ENCODE measurements at regions not wholly inside any gene's neighbourhood (a gene's known extent, or its start where the extent isn't known, plus 50 kb on each side); places are given as distances from the start of the nearest gene placed in this dataset.

GRCh38 chr22:42330170-42330569, 59.7 kb upstream of the TCF20 start:
- H3K9me3 ChIP-seq (ENCODE audit: control insufficient read depth in 2 of 2, low read length in 2 of 2), result no peaks in the 10 kb centered on the region
- Mint-ChIP-seq H3K4me1 (peaks cover 0 to 25% (median 5%) of the 10 kb centered on the region in 4 donors), H3K27me3 (no peaks in the 10 kb centered on the region), H3K4me3 (no peak overlapping the region), H3K27ac (no peak overlapping the region), H3K9me3 (no peaks in the 10 kb centered on the region), H3K36me3 (no peaks in the 10 kb centered on the region)
- peaks cover 8% of the 10 kb centered on the region for H3K4me1 ChIP-seq (ENCODE audit: control insufficient read depth, insufficient read depth, low read length, poor library complexity, severe bottlenecking)
- H3K36me3 ChIP-seq (ENCODE audit: control insufficient read depth, insufficient read depth, low read length), result no peaks in the 10 kb centered on the region
- H3K27ac ChIP-seq (ENCODE audit: insufficient read depth, low read length, poor library complexity, severe bottlenecking), result no peak overlapping the region
- DNase-seq (no peak), ATAC-seq (ENCODE audit: low read depth in 2 of 2) (no peak)
- no peak overlapping the region for H3K4me3 ChIP-seq (ENCODE audit: low read depth, low read length)
- H3K27me3 ChIP-seq (ENCODE audit: control insufficient read depth, insufficient read depth, low read length), result no peaks in the 10 kb centered on the region

GRCh38 chr22:42329504-42329903, 59.1 kb upstream of the TCF20 start:
- Mint-ChIP-seq H3K4me1 (peaks cover 3 to 32% (median 6%) of the 10 kb centered on the region in 4 donors), H3K36me3 (no peaks in the 10 kb centered on the region), H3K27me3 (no peaks in the 10 kb centered on the region), H3K27ac (no peak overlapping the region), H3K9me3 (no peaks in the 10 kb centered on the region), H3K4me3 (no peak overlapping the region)
- Histone ChIP-seq H3K27me3 (ENCODE audit: control insufficient read depth, insufficient read depth, low read length) (no peaks in the 10 kb centered on the region), H3K36me3 (ENCODE audit: control insufficient read depth, insufficient read depth, low read length) (no peaks in the 10 kb centered on the region), H3K4me3 (ENCODE audit: low read depth, low read length) (no peak overlapping the region), H3K4me1 (ENCODE audit: control insufficient read depth, insufficient read depth, low read length, poor library complexity, severe bottlenecking) (peaks cover 15% of the 10 kb centered on the region), H3K9me3 (ENCODE audit: control insufficient read depth in 2 of 2, low read length in 2 of 2) (no peaks in the 10 kb centered on the region), H3K27ac (ENCODE audit: insufficient read depth, low read length, poor library complexity, severe bottlenecking) (no peak overlapping the region)
- ATAC-seq (ENCODE audit: low read depth in 2 of 2) (no peak), DNase-seq (no peak)

GRCh38 chr22:42328784-42329145, 58.3 kb upstream of the TCF20 start:
- H3K4me3 ChIP-seq (ENCODE audit: low read depth, low read length), result no peak overlapping the region
- no peaks in the 10 kb centered on the region for H3K9me3 ChIP-seq (ENCODE audit: control insufficient read depth in 2 of 2, low read length in 2 of 2)
- no peak overlapping the region for H3K27ac ChIP-seq (ENCODE audit: insufficient read depth, low read length, poor library complexity, severe bottlenecking)
- peaks cover 15% of the 10 kb centered on the region for H3K4me1 ChIP-seq (ENCODE audit: control insufficient read depth, insufficient read depth, low read length, poor library complexity, severe bottlenecking)
- Mint-ChIP-seq H3K27ac (peak overlapping the region in 1 of 3 donors; percentile 62), H3K27me3 (no peaks in the 10 kb centered on the region), H3K9me3 (no peaks in the 10 kb centered on the region), H3K4me3 (no peak overlapping the region), H3K4me1 (peaks cover 5 to 37% (median 6%) of the 10 kb centered on the region in 4 donors), H3K36me3 (no peaks in the 10 kb centered on the region)
- no peaks in the 10 kb centered on the region for H3K36me3 ChIP-seq (ENCODE audit: control insufficient read depth, insufficient read depth, low read length)
- ATAC-seq (ENCODE audit: low read depth in 2 of 2) (no peak), DNase-seq (no peak)
- H3K27me3 ChIP-seq (ENCODE audit: control insufficient read depth, insufficient read depth, low read length), result no peaks in the 10 kb centered on the region

- Histone ChIP-seq H3K27me3 (ENCODE audit: control insufficient read depth, insufficient read depth, low read length) (no peaks in the 10 kb centered on the region), H3K36me3 (ENCODE audit: control insufficient read depth, insufficient read depth, low read length) (no peaks in the 10 kb centered on the region), H3K4me1 (ENCODE audit: control insufficient read depth, insufficient read depth, low read length, poor library complexity, severe bottlenecking) (peaks cover 15% of the 10 kb centered on the region), H3K27ac (ENCODE audit: insufficient read depth, low read length, poor library complexity, severe bottlenecking) (no peak overlapping the region), H3K4me3 (ENCODE audit: low read depth, low read length) (no peak overlapping the region), H3K9me3 (ENCODE audit: control insufficient read depth in 2 of 2, low read length in 2 of 2) (no peaks in the 10 kb centered on the region)
- DNase-seq (no peak), ATAC-seq (ENCODE audit: low read depth in 2 of 2) (no peak)
- Mint-ChIP-seq H3K9me3 (no peaks in the 10 kb centered on the region), H3K4me1 (peaks cover 5 to 37% (median 6%) of the 10 kb centered on the region in 4 donors), H3K4me3 (no peak overlapping the region), H3K27ac (peak overlapping the region in 2 of 3 donors; percentile 5 to 62), H3K36me3 (no peaks in the 10 kb centered on the region), H3K27me3 (no peaks in the 10 kb centered on the region)
Measured at GRCh38 chr22:42328130-42328783, 57.8 kb upstream of the TCF20 start.

GRCh38 chr22:42327462-42328129, 57.1 kb upstream of the TCF20 start:
- DNase-seq (no peak), ATAC-seq (ENCODE audit: low read depth in 2 of 2) (no peak)
- no peaks in the 10 kb centered on the region for H3K27me3 ChIP-seq (ENCODE audit: control insufficient read depth, insufficient read depth, low read length)
- Mint-ChIP-seq H3K27me3 (no peaks in the 10 kb centered on the region), H3K36me3 (peaks cover under 1% of the 10 kb centered on the region), H3K4me1 (peaks cover 5 to 38% (median 6%) of the 10 kb centered on the region in 4 donors), H3K27ac (peak overlapping the region in 2 of 3 donors; percentile 5 to 62), H3K9me3 (no peaks in the 10 kb centered on the region), H3K4me3 (no peak overlapping the region)
- H3K27ac ChIP-seq (ENCODE audit: insufficient read depth, low read length, poor library complexity, severe bottlenecking), result no peak overlapping the region
- H3K4me1 ChIP-seq (ENCODE audit: control insufficient read depth, insufficient read depth, low read length, poor library complexity, severe bottlenecking), result peaks cover 15% of the 10 kb centered on the region
- H3K4me3 ChIP-seq (ENCODE audit: low read depth, low read length), result no peak overlapping the region
- H3K9me3 ChIP-seq (ENCODE audit: control insufficient read depth in 2 of 2, low read length in 2 of 2), result no peaks in the 10 kb centered on the region
- no peaks in the 10 kb centered on the region for H3K36me3 ChIP-seq (ENCODE audit: control insufficient read depth, insufficient read depth, low read length)

- no peak for DNase-seq
- H3K27ac Mint-ChIP-seq, result peak overlapping the region in 1 of 3 donors; percentile 80
- H3K4me1 Mint-ChIP-seq, result peaks cover 5 to 45% (median 6%) of the 10 kb centered on the region in 4 donors
- H3K9me3 Mint-ChIP-seq, result peaks cover 0 to 3% (median 0%) of the 10 kb centered on the region in 7 donors
- H3K27me3 Mint-ChIP-seq, result peaks cover 4% of the 10 kb centered on the region
- Histone ChIP-seq H3K4me1 (ENCODE audit: control insufficient read depth, insufficient read depth, low read length, poor library complexity, severe bottlenecking) (peaks cover 15% of the 10 kb centered on the region), H3K27me3 (ENCODE audit: control insufficient read depth, insufficient read depth, low read length) (no peaks in the 10 kb centered on the region), H3K9me3 (ENCODE audit: control insufficient read depth in 2 of 2, low read length in 2 of 2) (no peaks in the 10 kb centered on the region), H3K36me3 (ENCODE audit: control insufficient read depth, insufficient read depth, low read length) (no peaks in the 10 kb centered on the region), H3K4me3 (ENCODE audit: low read depth, low read length) (no peak overlapping the region), H3K27ac (ENCODE audit: insufficient read depth, low read length, poor library complexity, severe bottlenecking) (no peak overlapping the region)
- peaks cover 5% of the 10 kb centered on the region for H3K36me3 Mint-ChIP-seq
- ATAC-seq (ENCODE audit: low read depth in 2 of 2), result no peak
- no peak overlapping the region for H3K4me3 Mint-ChIP-seq
Measured at GRCh38 chr22:42326801-42327200, 56.3 kb upstream of the TCF20 start.

- Histone ChIP-seq H3K27ac (ENCODE audit: insufficient read depth, low read length, poor library complexity, severe bottlenecking) (no peak overlapping the region), H3K4me1 (ENCODE audit: control insufficient read depth, insufficient read depth, low read length, poor library complexity, severe bottlenecking) (peaks cover 15% of the 10 kb centered on the region), H3K36me3 (ENCODE audit: control insufficient read depth, insufficient read depth, low read length) (no peaks in the 10 kb centered on the region), H3K4me3 (ENCODE audit: low read depth, low read length) (no peak overlapping the region), H3K27me3 (ENCODE audit: control insufficient read depth, insufficient read depth, low read length) (no peaks in the 10 kb centered on the region), H3K9me3 (ENCODE audit: control insufficient read depth in 2 of 2, low read length in 2 of 2) (no peaks in the 10 kb centered on the region)
- ATAC-seq (ENCODE audit: low read depth in 2 of 2) (no peak), DNase-seq (no peak)
- Mint-ChIP-seq H3K4me1 (peaks cover 5 to 45% (median 6%) of the 10 kb centered on the region in 4 donors), H3K36me3 (peaks cover 5% of the 10 kb centered on the region), H3K27ac (no peak overlapping the region), H3K4me3 (no peak overlapping the region), H3K27me3 (peaks cover 4% of the 10 kb centered on the region), H3K9me3 (peaks cover 0 to 3% (median 0%) of the 10 kb centered on the region in 7 donors)
Measured at GRCh38 chr22:42326301-42326700, 55.8 kb upstream of the TCF20 start.

All from CD4-positive, CD25-positive, alpha-beta regulatory T cell (primary cell).